B cell (primary cell): ENCODE measurements at regions not wholly inside any gene's neighbourhood (a gene's known extent, or its start where the extent isn't known, plus 50 kb on each side); places are given as distances from the start of the nearest gene placed in this dataset.

Experiments used
- CTCF ChIP-seq: fragments of 200-600 bp; IDR thresholded peaks from one replicate; pipeline ENCODE4 v1.8.0; 2022; ENCODE audit warnings: antibody characterized with exemption, mild to moderate bottlenecking
- EZH2 ChIP-seq: IDR thresholded peaks from 2 replicates; pipeline ENCODE4 v1.6.1; 2012; ENCODE audit warnings: borderline replicate concordance, low read depth, mild to moderate bottlenecking, moderate library complexity, low read length; ENCODE audit not compliant: insufficient read depth, poor library complexity, severe bottlenecking

GRCh38 chr6:126628125-126628524 lies 288.2 kb downstream of the CENPW start:
- no peak for TF ChIP-seq CTCF
- TF ChIP-seq EZH2: no peak
